Superior temporal gyrus (tissue), 1 donor: ENCODE measurements at regions not wholly inside any gene's neighbourhood (a gene's known extent, or its start where the extent isn't known, plus 50 kb on each side); places are given as distances from the start of the nearest gene placed in this dataset.
A peak's percentile ranks its signal among the peaks of the same experiment; 100 is the strongest.

Source experiments
- DNase-seq: peaks from one replicate; pipeline ENCODE4 v3.0.0-alpha.2; 2016; ENCODE audit errors: extremely low spot score

DNA sequence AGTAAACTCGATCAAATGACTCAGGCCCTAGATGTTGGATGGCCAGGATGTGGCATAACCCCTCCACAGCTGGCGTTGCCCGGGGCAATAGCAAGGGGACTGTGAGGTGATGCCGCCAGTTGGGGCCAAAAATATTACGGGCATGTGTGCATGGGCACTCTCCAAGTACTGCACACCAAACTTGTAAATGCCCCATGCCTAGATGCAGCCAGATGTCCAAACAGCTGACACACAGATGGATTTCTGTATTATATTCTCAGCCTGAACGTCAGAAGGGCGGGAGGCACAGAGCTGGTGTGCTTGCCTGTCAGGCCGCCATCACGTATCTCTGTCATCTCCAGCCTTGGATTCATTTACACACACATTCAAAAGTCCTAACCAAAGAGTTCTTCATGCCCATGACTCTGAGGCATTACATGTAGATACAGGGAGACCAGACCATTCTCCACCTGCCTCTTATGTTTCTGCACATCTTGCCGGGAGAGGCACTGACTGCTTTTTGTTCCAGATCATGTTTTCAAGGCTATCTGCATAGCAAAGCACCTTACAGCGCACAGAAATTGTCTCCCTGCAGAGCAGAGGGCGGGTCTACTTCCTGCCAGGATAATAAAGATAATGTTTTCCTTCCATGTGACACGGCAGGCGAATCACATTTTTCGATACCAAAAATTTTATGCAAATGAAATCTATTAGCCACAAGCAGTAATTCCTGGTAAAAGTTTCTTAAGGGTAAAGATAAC lies 200.9 kb upstream of the ADAMTS16 start:
- DNase-seq = no peak

DNA sequence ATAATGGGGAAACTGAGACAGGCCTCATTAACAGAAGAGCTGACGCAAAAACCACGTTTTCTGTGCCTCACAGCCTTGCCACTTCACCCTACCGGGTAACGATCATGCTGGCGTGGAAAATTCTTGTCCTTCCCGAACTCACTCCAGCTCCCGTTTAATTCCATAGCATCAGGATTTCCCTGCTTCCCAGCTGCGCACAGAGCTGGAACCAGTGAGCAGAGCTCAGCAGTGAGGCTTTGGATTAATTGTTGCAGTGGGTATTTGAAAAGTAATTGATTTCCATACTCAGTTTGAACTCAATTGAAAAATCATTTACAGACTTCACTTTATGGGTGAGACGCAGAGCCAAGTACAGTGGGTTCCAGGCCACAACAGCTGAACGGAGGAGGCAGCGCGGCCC lies 199.0 kb upstream of the ADAMTS16 start:
- DNase-seq = no peak

DNA sequence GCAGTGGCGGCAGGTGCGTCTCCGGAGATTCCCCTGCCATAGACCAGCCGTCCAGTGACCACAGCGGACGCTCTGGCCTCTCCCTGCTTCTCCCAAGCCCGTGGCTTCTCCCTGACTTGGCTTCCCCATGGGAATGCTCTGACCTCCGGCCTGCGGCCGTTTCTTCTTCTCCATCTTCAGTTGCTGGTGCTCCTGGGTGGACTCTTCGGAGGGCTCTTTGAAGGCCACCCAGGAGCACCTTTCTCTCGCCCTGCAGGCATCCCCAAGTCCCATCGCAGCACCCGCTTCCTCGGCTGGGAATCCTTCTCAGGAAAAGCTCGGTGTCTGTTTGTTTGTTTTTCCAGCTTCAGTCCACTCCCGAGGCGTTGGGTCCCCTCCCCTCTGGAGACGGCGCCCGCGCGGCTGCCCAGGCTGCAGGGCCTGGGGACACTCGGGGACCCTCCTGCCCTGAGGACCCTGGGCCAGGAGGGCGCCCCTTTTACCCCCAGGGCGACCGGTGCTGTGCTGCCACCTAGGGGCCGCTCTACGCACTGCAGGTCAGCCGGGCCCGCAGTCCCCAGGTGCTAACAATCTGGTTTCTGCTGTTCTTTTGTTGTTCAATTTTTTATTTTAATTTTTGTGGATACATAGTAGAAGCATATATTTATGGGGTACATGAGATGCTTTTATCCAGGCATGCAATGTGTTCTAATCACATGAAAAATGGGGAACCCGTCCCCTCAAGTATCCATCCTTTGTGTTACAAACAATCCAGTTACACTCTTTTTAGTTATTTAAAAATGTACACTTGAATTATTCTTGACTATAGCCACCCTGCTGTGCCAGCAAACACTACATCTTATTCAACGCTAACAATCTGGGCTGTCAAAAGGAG lies 197.9 kb upstream of the ADAMTS16 start:
- DNase-seq = no peak

DNA sequence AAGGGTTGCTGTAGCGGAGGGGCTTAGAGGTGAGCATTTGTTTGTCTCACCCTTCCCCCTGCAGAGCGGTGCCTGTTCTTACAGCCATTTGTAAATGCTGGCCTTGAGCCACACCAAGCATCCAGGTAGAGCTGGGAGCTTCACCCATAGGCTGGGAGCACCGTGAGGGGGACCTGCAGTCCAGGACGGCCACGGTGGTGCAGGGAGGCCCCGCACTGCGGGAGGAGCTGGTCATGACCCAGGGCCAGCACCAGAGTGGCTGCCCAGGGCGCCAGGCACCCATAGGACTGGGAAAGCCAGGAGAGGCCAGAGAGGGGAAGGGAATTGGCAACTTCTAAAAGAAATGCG lies 197.3 kb upstream of the ADAMTS16 start:
- DNase-seq = no peak

DNA sequence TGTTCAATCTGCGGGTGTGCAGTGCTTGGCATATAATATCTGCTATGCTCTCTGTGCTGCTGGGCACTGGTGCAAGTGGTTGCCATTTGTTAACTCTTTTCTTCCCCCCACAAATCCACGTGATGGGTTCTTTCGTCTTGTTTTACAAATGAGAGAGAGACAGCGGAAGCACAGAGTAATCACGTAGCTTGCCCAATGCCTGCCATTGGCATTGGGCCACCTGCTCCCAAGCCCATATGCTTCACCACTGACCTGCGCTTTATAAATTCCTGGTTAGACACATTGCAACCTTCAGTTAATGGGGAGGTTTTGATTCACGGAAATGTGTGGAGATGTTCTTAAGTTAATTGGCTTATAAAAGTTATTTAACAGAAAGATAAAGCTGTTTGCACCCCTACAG lies 194.8 kb upstream of the ADAMTS16 start:
- no peak for DNase-seq

DNA sequence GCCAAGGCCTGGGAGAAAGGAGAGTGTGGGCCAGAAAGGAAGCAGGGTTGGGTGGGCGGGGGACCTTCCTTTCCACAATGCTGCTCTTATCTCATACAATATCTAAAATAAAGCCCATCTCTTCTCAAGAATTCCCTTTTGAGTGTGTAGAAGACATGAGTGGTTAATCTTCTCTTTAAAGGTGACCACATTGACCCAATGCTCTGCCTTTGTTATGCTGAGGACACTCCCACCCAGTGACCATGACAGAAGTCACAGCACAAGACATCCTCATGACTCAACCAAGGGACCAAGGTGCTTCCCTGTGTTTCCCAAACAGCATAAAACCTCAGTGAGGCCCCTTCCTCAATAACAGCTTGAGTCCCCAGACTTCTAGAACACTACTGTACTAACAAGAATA lies 193.0 kb upstream of the ADAMTS16 start:
- DNase-seq = no peak

DNA sequence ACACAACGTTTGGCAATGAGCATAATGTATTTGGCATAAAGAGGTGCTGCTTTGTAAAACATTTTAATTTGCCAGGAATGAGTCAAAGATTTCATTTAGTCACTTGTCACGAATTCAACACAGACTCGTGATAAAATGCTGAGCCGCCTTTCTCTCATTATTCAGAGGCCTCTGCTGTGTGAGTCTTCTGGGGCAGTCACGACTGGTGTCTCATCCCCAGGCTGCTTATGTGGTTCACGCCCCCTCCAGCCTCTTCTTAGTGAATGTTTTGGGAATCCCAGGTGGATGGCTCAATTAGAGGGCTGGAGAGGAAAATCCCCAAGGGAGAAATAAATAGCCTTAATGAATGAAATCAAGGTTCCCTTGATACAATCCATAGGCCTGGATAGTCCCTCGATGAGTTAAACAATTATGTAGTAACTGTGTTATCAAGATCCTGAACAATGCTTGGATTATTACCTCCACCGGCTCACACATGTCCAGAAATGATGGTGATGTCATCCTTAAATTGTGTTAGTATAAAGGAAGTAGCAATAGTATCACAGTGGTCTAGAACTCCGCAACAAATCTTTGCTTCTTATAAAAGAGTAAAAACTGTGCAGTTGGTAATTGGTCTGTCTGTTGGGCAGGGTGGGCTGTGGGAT lies 192.1 kb upstream of the ADAMTS16 start:
- no peak for DNase-seq

DNA sequence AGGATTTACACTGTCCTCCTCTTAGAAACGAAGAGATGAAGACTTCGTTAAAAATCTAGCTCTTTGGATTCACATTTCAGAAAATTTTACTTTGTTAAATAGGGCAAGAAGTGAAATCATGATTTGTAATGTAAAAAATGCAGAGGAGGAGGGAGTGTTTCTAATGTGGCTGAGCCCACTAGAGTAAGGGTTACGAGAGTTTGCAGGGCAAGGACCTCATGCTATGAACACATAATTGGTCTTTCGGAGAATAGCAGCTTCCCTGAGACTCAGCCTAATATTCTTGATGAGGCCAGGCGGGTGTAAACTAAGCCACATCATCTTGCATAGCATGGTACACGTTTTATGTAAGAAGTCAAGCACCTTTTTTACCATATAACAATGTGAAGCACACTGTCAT lies 191.0 kb upstream of the ADAMTS16 start:
- DNase-seq = no peak

DNA sequence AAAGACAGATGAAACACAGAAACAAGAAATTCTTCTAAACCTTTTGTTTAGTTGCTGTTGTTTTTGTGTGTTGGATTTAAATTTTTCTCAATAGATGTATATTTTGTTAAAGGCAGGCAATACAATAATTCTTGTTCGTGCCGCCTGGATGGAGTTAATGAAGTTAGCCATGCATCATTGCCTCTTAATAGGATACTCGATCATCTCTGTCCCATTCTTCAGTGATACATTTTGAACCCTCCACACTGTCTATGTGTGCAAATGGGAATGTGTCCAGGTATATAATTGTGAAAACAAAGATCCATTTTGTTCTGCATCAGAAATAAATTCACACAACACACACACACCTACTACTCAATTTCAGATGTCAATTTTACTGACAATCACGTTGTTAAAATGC lies 186.6 kb upstream of the ADAMTS16 start:
- no peak for DNase-seq

DNA sequence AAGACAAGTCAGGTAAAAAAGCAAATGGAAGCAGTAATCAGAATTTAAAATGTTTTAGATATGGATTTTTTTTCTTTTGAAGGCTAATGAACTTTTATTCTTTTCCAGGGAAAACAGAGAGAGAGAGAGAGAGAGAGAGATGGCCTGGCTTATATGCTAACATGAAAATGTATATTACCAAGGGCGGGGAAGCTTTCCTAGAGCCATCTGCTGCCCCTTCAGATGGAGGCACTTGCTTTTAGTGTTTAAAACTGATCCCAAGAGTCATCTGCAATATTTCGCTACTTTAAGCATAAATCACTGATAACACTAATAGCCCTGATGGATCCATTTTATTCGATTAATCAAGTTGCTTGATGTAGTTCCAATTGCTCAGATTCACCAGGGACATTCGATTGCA lies 186.1 kb upstream of the ADAMTS16 start:
- no peak for DNase-seq

DNA sequence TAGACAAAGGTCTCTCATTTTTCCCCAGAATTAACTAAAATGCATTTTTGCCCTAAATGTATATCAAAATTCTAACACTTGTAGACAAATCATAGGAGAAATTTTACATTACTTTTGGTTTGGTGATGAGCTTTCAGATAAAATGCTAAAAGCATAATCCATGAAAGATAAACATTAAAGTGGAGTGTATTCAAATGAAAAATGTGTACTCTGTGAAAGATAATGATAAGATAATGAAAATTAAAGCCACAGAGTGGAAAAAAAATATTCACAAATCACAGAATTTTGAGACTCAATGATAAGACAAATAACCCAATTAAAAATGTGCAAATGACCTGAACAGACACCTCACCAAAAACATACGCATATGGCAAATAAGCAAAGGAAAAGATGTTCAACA lies 176.9 kb upstream of the ADAMTS16 start:
- DNase-seq = no peak

DNA sequence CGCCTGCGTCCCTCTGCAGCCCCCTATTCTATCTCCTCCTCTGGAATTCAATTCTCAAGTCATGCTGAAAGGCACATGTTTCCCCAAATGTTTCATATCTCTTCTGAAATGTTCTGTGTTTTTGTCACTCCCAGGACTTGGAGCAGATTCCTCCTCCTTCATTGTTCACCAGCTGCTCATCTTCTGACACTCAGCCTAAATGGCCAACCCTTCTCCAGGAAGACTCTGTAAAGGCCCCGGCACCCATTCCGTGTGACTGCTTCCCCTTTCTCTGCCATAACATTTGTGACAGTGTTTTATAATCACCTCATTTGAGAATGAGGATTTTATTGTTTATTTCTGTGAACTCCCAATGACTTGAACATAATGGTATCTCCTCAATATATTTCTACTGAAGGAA lies 170.8 kb upstream of the ADAMTS16 start:
- DNase-seq = no peak

DNA sequence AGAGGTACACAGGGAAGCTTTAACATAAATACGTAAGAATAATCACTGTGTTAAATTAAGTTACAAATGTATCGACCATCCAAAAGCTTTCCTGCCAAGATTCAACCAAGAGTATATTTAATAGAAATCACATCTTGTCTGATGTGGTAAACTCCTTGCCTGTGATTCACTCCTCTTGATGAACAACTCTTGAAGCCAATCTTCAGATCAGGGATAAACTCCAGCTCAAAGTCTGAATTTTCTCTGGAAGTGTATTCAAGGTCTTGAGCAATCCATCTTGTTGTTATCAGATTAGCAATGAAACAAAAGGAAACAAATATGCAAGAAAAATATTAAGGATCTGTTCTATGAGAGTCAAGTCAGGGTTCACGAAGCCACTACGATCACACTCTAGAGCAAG lies 170.0 kb upstream of the ADAMTS16 start:
- no peak for DNase-seq

DNA sequence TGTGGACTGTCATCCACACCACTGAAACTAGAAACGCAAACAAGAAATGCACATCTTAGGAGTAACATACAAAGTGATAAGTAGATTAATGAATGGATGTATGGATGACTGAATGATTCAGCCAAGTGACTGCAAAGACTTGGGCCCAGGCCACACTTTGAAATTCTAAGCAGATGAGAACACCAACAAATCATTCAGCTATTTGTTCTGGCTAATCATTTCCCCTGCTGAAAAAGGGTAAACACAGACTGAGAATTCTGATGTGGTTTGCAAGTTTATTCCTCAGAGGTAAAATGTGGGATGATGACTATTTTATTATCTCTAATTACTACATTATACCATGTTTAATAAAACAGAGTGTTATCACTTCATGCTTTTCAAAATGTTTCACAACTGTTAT lies 163.2 kb upstream of the ADAMTS16 start:
- DNase-seq = no peak

DNA sequence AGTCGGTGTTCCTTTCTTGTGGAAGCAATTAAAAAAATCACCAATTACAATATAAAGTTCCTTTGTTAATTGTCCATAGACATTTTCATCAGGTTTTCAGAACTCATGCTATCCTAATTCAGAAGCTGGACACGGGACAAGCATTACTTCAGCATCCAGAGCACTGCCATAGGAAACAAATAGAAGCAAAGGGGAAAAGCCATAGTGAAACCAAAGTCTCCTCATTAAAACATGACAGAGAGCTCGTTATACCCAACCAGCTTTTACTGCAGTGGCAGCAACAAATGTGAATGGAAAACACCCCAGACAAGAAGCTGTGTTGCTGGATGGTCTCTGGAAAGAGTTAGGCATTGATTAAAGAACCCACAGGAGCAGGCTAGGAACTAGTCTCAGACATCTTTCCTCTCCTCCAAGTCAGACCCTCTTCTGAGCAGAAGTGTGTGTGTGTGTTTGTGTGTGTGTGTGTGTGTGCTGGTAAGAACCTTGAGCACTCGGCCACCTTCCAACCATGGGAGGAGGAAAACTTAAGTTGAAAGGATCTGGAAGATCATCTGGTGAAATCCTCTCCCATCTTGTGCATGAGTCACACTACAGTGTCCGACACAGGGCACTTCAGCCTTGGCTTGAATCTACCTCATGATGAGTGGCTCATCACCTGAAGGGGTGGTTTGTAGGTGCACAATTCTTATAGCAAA lies 162.6 kb upstream of the ADAMTS16 start:
- DNase-seq = peak; percentile 29

DNA sequence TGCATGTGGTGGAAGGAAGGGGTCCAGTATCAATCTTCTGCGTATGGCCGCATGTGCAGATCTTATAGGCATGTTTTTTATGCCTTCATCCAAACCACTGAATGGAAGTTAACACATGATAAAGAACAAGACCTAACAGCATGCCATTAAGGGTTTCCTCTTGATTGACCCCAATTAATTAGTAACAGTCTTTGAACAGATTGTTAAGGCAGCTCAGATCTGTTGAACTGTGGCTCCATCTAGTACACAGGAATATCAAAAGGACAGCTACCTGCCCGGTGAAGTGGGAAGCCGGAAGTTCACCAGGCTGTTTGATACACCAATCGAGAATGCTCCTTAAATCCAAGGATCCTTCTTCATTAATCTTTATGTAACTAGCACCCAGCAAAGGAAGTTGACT lies 159.9 kb upstream of the ADAMTS16 start:
- no peak for DNase-seq

DNA sequence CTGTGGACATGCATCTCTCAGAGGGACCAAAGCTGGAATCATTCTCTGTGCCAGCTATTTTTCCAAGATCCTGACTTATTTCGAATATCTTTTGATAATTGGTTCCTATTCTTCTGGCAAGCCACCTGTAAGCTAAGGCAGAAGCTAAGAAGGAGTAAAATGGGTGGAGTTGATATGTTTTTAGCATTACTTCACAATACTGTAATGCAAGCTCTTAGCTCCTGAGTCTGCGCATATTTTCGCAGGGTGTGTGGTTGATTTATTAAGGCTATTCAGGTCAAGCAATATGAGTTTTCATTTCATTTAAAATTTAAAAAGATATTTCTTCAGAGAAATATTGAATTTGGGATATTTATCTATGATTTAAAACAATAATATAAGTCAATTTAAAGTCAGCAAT lies 158.5 kb upstream of the ADAMTS16 start:
- no peak for DNase-seq

DNA sequence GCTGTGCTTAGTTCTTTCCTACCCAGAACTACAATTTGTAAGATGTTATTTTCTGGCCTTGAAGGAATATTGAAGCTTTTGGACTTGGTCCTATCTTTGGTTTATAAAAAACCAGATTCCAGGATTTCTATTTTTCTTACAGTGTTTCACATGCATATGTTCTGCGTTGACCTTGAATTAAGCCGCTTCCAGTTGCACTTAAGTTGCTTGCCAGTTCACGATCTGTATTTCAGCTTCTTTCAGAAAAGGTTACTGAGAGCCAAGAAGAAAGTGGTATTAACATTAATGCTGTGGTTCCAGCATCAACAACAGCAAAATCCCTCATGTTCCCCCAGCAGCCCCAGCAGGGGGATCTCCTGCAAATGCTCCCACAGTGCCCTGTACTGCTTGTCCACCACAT lies 156.4 kb upstream of the ADAMTS16 start:
- no peak for DNase-seq

DNA sequence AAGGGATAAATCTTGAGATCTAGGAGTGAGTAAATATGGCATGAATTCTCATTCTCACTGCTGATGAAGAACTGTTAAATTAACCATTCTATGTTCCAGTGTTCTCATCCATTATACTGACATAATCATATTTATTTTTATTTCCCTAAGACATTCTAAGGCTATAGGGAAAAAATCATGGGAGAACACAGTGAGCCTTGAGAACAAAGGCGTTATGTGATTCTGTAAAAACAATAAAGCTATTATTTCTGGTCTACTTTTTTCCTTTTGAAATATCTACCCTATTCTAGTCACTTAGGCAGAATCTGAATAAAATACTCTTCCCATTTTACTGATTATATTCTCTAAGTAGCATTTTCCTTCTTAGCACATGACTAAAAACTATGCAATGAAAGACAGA lies 155.7 kb upstream of the ADAMTS16 start:
- DNase-seq = peak; percentile 49

DNA sequence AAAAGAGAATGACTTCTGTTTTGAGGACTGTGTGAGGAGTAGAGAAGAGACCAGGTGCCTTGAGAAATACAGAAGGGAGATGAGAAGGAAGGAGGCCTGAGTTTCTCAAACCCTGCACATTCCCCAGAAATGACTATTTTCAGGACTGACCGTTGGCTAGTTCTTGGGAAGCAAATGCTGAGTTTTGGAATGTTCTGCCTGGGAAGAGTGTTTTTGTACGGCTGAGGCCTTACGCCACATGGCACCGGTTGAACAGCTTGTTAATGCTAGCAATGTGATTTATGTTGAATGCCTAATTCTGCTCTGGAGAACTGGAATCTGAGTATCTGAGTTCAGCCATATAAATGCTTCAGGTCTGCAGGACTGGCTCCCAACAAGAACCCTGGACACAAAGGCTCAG lies 152.7 kb upstream of the ADAMTS16 start:
- DNase-seq = no peak

DNA sequence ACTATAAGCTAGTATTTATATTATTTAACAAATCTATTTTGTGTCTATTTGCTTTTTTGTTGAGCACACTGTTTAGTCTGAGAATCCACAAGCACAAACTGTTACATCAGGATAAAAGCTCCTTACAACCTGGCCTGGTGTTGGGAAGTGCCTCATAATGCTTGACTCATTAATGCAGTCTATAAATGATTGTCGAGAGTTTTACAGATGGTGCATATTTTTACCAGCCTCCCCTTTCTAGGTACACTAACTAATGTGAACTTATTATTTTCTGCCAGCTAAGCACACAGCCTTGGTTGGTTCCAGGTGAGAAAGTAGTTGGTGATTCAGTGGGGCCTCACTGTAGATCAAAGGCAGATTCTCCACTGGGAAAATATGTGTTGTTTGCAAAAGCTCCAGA lies 151.0 kb upstream of the ADAMTS16 start:
- no peak for DNase-seq

DNA sequence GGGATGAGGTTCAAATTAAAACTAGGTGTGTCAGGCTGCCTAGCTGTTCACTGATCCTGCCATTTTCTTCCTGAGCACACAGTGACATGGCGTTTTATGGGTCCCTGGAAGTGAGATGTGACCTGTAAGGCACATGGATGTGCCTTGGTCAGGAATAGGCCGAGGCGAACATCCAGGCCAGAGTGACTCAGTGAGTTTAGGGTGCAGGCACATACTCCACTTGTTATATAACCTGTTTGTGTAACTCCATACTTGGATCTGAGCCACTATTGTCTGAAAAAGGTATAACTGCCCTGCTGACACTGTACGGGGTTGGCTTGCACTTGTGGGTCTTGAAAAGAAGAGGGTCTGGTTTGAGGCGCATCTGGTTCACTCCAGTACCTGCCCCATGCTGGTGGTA lies 150.1 kb upstream of the ADAMTS16 start:
- DNase-seq = no peak
